GM23248 (cell line): ENCODE measurements at regions not wholly inside any gene's neighbourhood (a gene's known extent, or its start where the extent isn't known, plus 50 kb on each side); places are given as distances from the start of the nearest gene placed in this dataset.

ENCODE experiments used
- EZH2 ChIP-seq: fragments of 200-600 bp; sonication (generic); IDR thresholded peaks from 2 replicates; pipeline ENCODE4 v1.6.1; 2018; ENCODE audit warnings: antibody characterized with exemption, mild to moderate bottlenecking; ENCODE audit not compliant: insufficient read depth, poor library complexity, severe bottlenecking
- EZH2phosphoT487 ChIP-seq: fragments of 200-600 bp; sonication (generic); IDR thresholded peaks from 2 replicates; pipeline ENCODE4 v1.6.1; 2018; ENCODE audit warnings: antibody characterized with exemption, moderate library complexity, mild to moderate bottlenecking, low read depth; ENCODE audit not compliant: insufficient read depth

DNA sequence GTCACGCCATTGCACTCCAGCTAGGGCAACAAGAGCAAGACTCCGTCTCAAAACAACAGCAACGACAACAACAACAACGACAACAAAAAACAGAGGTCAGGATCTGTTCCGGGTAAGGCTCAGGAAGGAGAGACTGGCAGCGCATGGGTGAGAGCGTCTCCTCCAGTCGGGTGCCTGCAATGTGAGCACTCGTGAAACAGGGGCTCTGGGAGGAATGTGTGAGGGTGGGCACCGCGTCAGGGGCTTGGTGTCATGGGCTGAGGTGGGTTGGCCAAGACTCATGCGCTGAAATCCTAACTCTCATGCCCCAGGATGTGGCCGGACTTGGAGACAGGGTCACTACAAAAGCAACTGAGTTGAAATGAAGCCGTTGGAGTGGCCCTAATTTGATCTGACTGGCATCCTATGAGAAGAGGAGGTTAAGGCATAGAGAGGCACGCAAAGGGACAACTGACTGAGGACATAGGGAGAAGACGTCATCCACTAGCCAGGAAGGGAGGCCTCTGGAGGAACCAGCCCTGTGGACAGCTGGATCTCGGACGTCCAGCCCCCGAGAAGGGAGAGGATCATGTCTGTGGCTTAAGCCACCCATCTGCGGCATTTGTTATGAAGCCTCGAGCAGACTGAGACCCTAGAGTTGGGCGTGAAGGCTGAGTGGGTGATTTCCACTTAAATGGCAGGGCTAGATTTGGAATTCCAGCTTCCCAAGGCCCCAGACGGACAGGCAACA lies 241.5 kb upstream of the PITRM1 start:
- TF ChIP-seq EZH2 = no peak
- no peak for TF ChIP-seq EZH2phosphoT487
